SK-N-SH (cell line): ENCODE measurements at regions not wholly inside any gene's neighbourhood (a gene's known extent, or its start where the extent isn't known, plus 50 kb on each side); places are given as distances from the start of the nearest gene placed in this dataset.

Source experiments
- CTCF ChIA-PET: fragments of 300-600, 350-600 bp; formaldehyde crosslinking; extraction: SDS; loops from one replicate; lab custom pipeline; 2021; lab: Yijun Ruan, JAX
- POLR2A ChIA-PET: fragments of 350-600 bp; sonication (Branson Sonifier 250); formaldehyde crosslinking; extraction: SDS; loops from one replicate; lab custom pipeline; 2020; ENCODE audit warnings: antibody characterized with exemption, inconsistent platforms; lab: Yijun Ruan, JAX
- DNase-seq: peaks from one replicate; pipeline ENCODE4 v3.0.0; 2012
- H2AFZ ChIP-seq: fragments of 200-600 bp; sonication (generic); 2 replicates; pipeline ENCODE4 v1.8.1; 2016; ENCODE audit warnings: antibody characterized with exemption, mild to moderate bottlenecking, low read depth
- H3F3A ChIP-seq: fragments of 200-600 bp; sonication (generic); replicated peaks from 2 replicates; pipeline ENCODE3; 2016; ENCODE audit warnings: antibody characterized with exemption, mild to moderate bottlenecking; ENCODE audit not compliant: insufficient read depth
- H3K27ac ChIP-seq, 2 experiments: fragments of 200-500 bp in 1 of 2; fragments of 200-600 bp in 1 of 2; sonication (Bioruptor generic) in 1 of 2; sonication (generic), shearing (Covaris generic) in 1 of 2; 2 replicates each; pipeline versions ENCODE4 v1.5.1 to v1.6.1; 2014 to 2016; ENCODE audit warnings: low read depth in 2 of 2, inconsistent platforms in 1 of 2, low read length in 1 of 2, mild to moderate bottlenecking in 1 of 2, mixed read lengths in 1 of 2
- H3K27me3 ChIP-seq: fragments of 200-600 bp; sonication (generic), shearing (Covaris generic); 2 replicates; pipeline ENCODE4 v1.6.1; 2016; ENCODE audit warnings: mixed run types; ENCODE audit not compliant: insufficient read depth
- H3K36me3 ChIP-seq, 2 experiments: fragments of 200-500 bp in 1 of 2; fragments of 200-600 bp in 1 of 2; sonication (Bioruptor generic) in 1 of 2; sonication (generic) in 1 of 2; replicated peaks in 1 of 2; 2 replicates each; pipeline versions ENCODE3 to v1.5.1; 2014 to 2016; ENCODE audit warnings: low read length in 1 of 2, mild to moderate bottlenecking in 1 of 2; ENCODE audit not compliant: insufficient read depth in 2 of 2, control insufficient read depth in 1 of 2
- H3K4me1 ChIP-seq, 2 experiments: fragments of 200-500 bp in 1 of 2; fragments of 200-600 bp in 1 of 2; sonication (Bioruptor generic) in 1 of 2; sonication (generic), shearing (Covaris generic) in 1 of 2; 2 replicates each; pipeline versions ENCODE4 v1.5.1 to v1.6.1; 2014 to 2016; ENCODE audit warnings: low read depth in 1 of 2, low read length in 1 of 2, mixed run types in 1 of 2; ENCODE audit not compliant: insufficient read depth in 2 of 2, control insufficient read depth in 1 of 2
- H3K4me2 ChIP-seq: fragments of 200-600 bp; sonication (generic), shearing (Covaris generic); 2 replicates; pipeline ENCODE4 v1.6.1; 2017; ENCODE audit warnings: mixed run types
- H3K4me3 ChIP-seq, 2 experiments: fragments of 200-500 bp in 1 of 2; fragments of 200-600 bp in 1 of 2; sonication (Bioruptor generic) in 1 of 2; sonication (generic), shearing (Covaris generic) in 1 of 2; 2 replicates each; pipeline versions ENCODE4 v1.5.1 to v1.8.1; 2014 to 2016; ENCODE audit warnings: low read depth in 2 of 2, inconsistent platforms in 1 of 2, low read length in 1 of 2, mild to moderate bottlenecking in 1 of 2, mixed read lengths in 1 of 2, moderate library complexity in 1 of 2
- H3K79me2 ChIP-seq: fragments of 200-600 bp; sonication (generic); 2 replicates; pipeline ENCODE4 v1.8.1; 2017; ENCODE audit warnings: mild to moderate bottlenecking; ENCODE audit not compliant: insufficient read depth
- H3K9ac ChIP-seq: fragments of 200-600 bp; sonication (generic); 2 replicates; pipeline ENCODE4 v1.6.1; 2017; ENCODE audit warnings: mixed run types
- H3K9me2 ChIP-seq: fragments of 200-600 bp; sonication (generic); 2 replicates; pipeline ENCODE4 v1.6.1; 2017; ENCODE audit warnings: mixed run types
- H3K9me3 ChIP-seq: fragments of 200-600 bp; sonication (generic); 2 replicates; pipeline ENCODE4 v1.6.1; 2017; ENCODE audit warnings: mixed run types, mild to moderate bottlenecking, moderate library complexity
- H4K20me1 ChIP-seq: fragments of 200-600 bp; sonication (generic); 2 replicates; pipeline ENCODE4 v1.6.1; 2017; ENCODE audit warnings: mild to moderate bottlenecking, mixed run types; ENCODE audit not compliant: insufficient read depth
- EZH2phosphoT487 ChIP-seq: fragments of 200-600 bp; sonication (generic); IDR thresholded peaks from 2 replicates; pipeline ENCODE4 v1.6.1; 2017; ENCODE audit warnings: low read depth, mixed run types, mild to moderate bottlenecking, antibody characterized with exemption, moderate library complexity, borderline replicate concordance
- FOSL2 ChIP-seq: IDR thresholded peaks from 2 replicates; pipeline ENCODE4 v1.4.0; 2012; ENCODE audit warnings: low read depth, mild to moderate bottlenecking, moderate library complexity, borderline replicate concordance
- FOXJ3 ChIP-seq: sonication (generic); formaldehyde crosslinking; IDR thresholded peaks from 2 replicates; pipeline ENCODE4 v1.5.1; 2020; ENCODE audit warnings: mild to moderate bottlenecking, missing genetic modification reagents
- FOXM1 ChIP-seq: IDR thresholded peaks from 2 replicates; pipeline ENCODE4 v1.4.0; 2012; ENCODE audit warnings: low read depth, mild to moderate bottlenecking
- GATA2 ChIP-seq: sonication (generic); formaldehyde crosslinking; IDR thresholded peaks from 2 replicates; pipeline ENCODE4 v1.5.0; 2020; ENCODE audit warnings: mild to moderate bottlenecking, missing genetic modification reagents
- MEF2A ChIP-seq: IDR thresholded peaks from 2 replicates; pipeline ENCODE4 v1.4.0; 2012; ENCODE audit warnings: low read depth, borderline replicate concordance
- MXI1 ChIP-seq: IDR thresholded peaks from 2 replicates; pipeline ENCODE4 v1.6.1; 2012; ENCODE audit warnings: mild to moderate bottlenecking, low read depth, low read length, improper control_type of control experiment
- NRF1 ChIP-seq: IDR thresholded peaks from 2 replicates; pipeline ENCODE4 v1.6.1; 2012; ENCODE audit warnings: low read depth, mild to moderate bottlenecking, low read length
- POLR2AphosphoS5 ChIP-seq: IDR thresholded peaks from 2 replicates; pipeline ENCODE4 v1.6.1; 2012; ENCODE audit warnings: low read depth, low read length
- RFX5 ChIP-seq: IDR thresholded peaks from 2 replicates; pipeline ENCODE4 v1.6.1; 2012; ENCODE audit warnings: mild to moderate bottlenecking, improper control_type of control experiment, low read length
- RXRA ChIP-seq: IDR thresholded peaks from 2 replicates; pipeline ENCODE4 v1.4.0; 2012; ENCODE audit warnings: low read depth, mild to moderate bottlenecking, borderline replicate concordance
- SIN3A ChIP-seq: IDR thresholded peaks from 2 replicates; pipeline ENCODE4 v1.6.1; 2012; ENCODE audit warnings: low read depth, mild to moderate bottlenecking, low read length, moderate library complexity, borderline replicate concordance
- TAF1 ChIP-seq: IDR thresholded peaks from 2 replicates; pipeline ENCODE4 v1.6.1; 2012; ENCODE audit warnings: low read depth, mild to moderate bottlenecking, low read length, moderate library complexity, borderline replicate concordance
- TCF12 ChIP-seq: IDR thresholded peaks from 2 replicates; pipeline ENCODE4 v1.4.0; 2012
- YY1 ChIP-seq: IDR thresholded peaks from 2 replicates; pipeline ENCODE4 v1.4.0; 2012; ENCODE audit warnings: low read depth, mild to moderate bottlenecking
- WGBS: methylation state at CpG from one replicate; pipeline ENCODE4 v1.1.6; 2017; ENCODE audit warnings: low lambda C conversion rate; 5-methylcytosine and 5-hydroxymethylcytosine counted together
- TF ChIP-seq, protein P1 (sequence below): fragments of 150-350 bp; IDR thresholded peaks from 2 replicates; pipeline ENCODE4 v1.6.1; 2016; ENCODE audit warnings: mild to moderate bottlenecking, low read depth, low read length
- TF ChIP-seq, protein P2 (sequence below): IDR thresholded peaks from 2 replicates; pipeline ENCODE4 v1.4.0; 2012; ENCODE audit warnings: low read depth, borderline replicate concordance
- TF ChIP-seq, protein P3 (sequence below): IDR thresholded peaks from 2 replicates; pipeline ENCODE4 v1.4.0; 2012; ENCODE audit warnings: low read depth, borderline replicate concordance
- TF ChIP-seq, protein P4 (sequence below): fragments of 150-350 bp; IDR thresholded peaks from 2 replicates; pipeline ENCODE4 v1.6.1; 2017; ENCODE audit warnings: antibody characterized with exemption, low read length, low read depth, borderline replicate concordance
- TF ChIP-seq, protein P5 (sequence below): IDR thresholded peaks from 2 replicates; pipeline ENCODE4 v1.6.1; 2012; ENCODE audit warnings: mild to moderate bottlenecking, low read depth, low read length, moderate library complexity

DNA sequence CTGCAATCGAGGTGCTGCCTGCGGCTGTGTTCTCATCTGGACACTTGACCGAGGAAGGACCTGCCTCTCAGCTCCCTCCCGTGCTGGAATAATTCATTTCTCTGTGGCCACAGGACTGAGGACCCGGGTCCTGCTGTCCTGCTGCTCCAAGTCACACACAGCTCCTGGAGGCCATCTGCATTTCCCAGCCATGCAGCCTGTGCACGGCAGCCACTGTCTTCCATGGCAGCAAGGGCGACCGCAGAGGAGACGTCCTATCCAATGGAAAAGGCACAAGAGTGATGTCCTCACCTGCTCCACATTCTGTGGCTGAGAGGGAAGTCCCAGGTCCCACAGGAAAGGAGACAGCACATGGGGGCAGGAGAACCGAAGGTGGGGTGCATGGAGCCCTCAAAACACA is 495.8 kb downstream of the BRD1 start:
- DNase-seq = no peak
- no peaks in the 10 kb centered on the region for H3K9me3 ChIP-seq

More for the DNA sequence above, 495.8 kb downstream of the BRD1 start:
- CTCF ChIA-PET = no interaction called here
- H4K20me1 ChIP-seq = no peaks in the 10 kb centered on the region
- H3K4me1 ChIP-seq = no peaks in the 10 kb centered on the region; a peak in 1 of 4 replicates
- no peak overlapping the region for H2AFZ ChIP-seq
- no peak overlapping the region for H3K27ac ChIP-seq
- H3K9ac ChIP-seq = no peak overlapping the region
- 24% methylated on average over 10 of the region's 10 CpGs for WGBS
- no peaks in the 10 kb centered on the region for H3K36me3 ChIP-seq
- no peaks in the 10 kb centered on the region; the same call in 1 of the 2 replicates for H3K27me3 ChIP-seq
- no peak overlapping the region for H3K4me2 ChIP-seq
- TF ChIP-seq MXI1 = no peak
- TF ChIP-seq MEF2A = no peak
- TF ChIP-seq FOSL2 = no peak
- TF ChIP-seq FOXJ3 (CRISPR knock-in tag) = no peak
- TF ChIP-seq FOXM1 = no peak
- TF ChIP-seq RFX5 = no peak
- TF ChIP-seq EZH2phosphoT487 = no peak
- TF ChIP-seq SIN3A = no peak
- no peak for TF ChIP-seq POLR2AphosphoS5
- TF ChIP-seq, protein P1, sequence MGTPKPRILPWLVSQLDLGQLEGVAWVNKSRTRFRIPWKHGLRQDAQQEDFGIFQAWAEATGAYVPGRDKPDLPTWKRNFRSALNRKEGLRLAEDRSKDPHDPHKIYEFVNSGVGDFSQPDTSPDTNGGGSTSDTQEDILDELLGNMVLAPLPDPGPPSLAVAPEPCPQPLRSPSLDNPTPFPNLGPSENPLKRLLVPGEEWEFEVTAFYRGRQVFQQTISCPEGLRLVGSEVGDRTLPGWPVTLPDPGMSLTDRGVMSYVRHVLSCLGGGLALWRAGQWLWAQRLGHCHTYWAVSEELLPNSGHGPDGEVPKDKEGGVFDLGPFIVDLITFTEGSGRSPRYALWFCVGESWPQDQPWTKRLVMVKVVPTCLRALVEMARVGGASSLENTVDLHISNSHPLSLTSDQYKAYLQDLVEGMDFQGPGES = no peak
- TF ChIP-seq, protein P2, sequence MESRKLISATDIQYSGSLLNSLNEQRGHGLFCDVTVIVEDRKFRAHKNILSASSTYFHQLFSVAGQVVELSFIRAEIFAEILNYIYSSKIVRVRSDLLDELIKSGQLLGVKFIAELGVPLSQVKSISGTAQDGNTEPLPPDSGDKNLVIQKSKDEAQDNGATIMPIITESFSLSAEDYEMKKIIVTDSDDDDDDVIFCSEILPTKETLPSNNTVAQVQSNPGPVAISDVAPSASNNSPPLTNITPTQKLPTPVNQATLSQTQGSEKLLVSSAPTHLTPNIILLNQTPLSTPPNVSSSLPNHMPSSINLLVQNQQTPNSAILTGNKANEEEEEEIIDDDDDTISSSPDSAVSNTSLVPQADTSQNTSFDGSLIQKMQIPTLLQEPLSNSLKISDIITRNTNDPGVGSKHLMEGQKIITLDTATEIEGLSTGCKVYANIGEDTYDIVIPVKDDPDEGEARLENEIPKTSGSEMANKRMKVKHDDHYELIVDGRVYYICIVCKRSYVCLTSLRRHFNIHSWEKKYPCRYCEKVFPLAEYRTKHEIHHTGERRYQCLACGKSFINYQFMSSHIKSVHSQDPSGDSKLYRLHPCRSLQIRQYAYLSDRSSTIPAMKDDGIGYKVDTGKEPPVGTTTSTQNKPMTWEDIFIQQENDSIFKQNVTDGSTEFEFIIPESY = no peak
- TF ChIP-seq, protein P3, sequence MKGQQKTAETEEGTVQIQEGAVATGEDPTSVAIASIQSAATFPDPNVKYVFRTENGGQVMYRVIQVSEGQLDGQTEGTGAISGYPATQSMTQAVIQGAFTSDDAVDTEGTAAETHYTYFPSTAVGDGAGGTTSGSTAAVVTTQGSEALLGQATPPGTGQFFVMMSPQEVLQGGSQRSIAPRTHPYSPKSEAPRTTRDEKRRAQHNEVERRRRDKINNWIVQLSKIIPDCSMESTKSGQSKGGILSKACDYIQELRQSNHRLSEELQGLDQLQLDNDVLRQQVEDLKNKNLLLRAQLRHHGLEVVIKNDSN = no peak
- no peak for TF ChIP-seq GATA2 (CRISPR knock-in tag)
- no peak for TF ChIP-seq TCF12
- TF ChIP-seq RXRA = no peak
- no peak for TF ChIP-seq NRF1
- TF ChIP-seq TAF1 = no peak
- TF ChIP-seq, protein P4, sequence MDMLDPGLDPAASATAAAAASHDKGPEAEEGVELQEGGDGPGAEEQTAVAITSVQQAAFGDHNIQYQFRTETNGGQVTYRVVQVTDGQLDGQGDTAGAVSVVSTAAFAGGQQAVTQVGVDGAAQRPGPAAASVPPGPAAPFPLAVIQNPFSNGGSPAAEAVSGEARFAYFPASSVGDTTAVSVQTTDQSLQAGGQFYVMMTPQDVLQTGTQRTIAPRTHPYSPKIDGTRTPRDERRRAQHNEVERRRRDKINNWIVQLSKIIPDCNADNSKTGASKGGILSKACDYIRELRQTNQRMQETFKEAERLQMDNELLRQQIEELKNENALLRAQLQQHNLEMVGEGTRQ = no peak
- no peak for TF ChIP-seq YY1
- TF ChIP-seq, protein P5, sequence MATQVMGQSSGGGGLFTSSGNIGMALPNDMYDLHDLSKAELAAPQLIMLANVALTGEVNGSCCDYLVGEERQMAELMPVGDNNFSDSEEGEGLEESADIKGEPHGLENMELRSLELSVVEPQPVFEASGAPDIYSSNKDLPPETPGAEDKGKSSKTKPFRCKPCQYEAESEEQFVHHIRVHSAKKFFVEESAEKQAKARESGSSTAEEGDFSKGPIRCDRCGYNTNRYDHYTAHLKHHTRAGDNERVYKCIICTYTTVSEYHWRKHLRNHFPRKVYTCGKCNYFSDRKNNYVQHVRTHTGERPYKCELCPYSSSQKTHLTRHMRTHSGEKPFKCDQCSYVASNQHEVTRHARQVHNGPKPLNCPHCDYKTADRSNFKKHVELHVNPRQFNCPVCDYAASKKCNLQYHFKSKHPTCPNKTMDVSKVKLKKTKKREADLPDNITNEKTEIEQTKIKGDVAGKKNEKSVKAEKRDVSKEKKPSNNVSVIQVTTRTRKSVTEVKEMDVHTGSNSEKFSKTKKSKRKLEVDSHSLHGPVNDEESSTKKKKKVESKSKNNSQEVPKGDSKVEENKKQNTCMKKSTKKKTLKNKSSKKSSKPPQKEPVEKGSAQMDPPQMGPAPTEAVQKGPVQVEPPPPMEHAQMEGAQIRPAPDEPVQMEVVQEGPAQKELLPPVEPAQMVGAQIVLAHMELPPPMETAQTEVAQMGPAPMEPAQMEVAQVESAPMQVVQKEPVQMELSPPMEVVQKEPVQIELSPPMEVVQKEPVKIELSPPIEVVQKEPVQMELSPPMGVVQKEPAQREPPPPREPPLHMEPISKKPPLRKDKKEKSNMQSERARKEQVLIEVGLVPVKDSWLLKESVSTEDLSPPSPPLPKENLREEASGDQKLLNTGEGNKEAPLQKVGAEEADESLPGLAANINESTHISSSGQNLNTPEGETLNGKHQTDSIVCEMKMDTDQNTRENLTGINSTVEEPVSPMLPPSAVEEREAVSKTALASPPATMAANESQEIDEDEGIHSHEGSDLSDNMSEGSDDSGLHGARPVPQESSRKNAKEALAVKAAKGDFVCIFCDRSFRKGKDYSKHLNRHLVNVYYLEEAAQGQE = no peak
- TF ChIP-seq, all 33 proteins: peak for 0
- H3K79me2 ChIP-seq = no peaks in the 10 kb centered on the region
- H3K9me2 ChIP-seq = no peaks in the 10 kb centered on the region
- H3F3A ChIP-seq = no peaks in the 10 kb centered on the region
- POLR2A ChIA-PET = no interaction called here
- no peak overlapping the region for H3K4me3 ChIP-seq
